ENCODE measurements at regions not wholly inside any gene's neighbourhood (a gene's known extent, or its start where the extent isn't known, plus 50 kb on each side); places are given as distances from the start of the nearest gene placed in this dataset.
"Not testable (repeated sequence)": the region's sequence is repeated elsewhere in the genome, so short reads cannot be mapped to it uniquely, and the experiment has no call there.

DNA sequence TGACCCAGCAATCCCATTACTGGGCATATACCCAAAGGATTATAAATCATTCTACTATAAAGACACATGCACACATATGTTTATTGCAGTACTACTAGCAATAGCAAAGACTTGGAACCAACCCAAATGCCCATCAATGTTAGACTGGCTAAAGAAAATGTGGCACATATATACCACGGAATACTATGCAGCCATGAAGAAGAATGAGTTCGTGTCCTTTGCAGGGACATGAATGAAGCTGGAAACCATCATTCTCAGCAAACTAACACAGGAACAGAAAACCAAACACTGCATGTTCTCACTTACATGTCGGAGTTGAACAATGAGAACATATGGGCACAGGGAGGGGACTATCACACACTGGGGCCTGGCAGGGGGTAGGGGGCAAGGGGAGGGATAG lies 183.0 kb downstream of the HACE1 start:
- H3K9me3 ChIP-seq (replicated peaks; ENCODE audit: control insufficient read depth, insufficient read depth, low read length); H3K9ac ChIP-seq (replicated peaks; ENCODE audit: extremely low read depth, insufficient read depth, low read length); FAIRE-seq; H3K4me1 ChIP-seq (ENCODE audit: control insufficient read depth, extremely low read depth, insufficient read depth, low read length); CTCF ChIA-PET; H3K79me2 ChIP-seq (ENCODE audit: control insufficient read depth, insufficient read depth, low read length); intact Hi-C loops (cut with micrococcal nuclease); H3K36me3 ChIP-seq (ENCODE audit: control insufficient read depth in 2 of 2, extremely low read depth in 1 of 2, insufficient read depth in 2 of 2, low read length in 2 of 2); H2AFZ ChIP-seq (ENCODE audit: low read depth, low read length); H3K9me1 ChIP-seq (replicated peaks; ENCODE audit: control insufficient read depth, extremely low read depth, insufficient read depth, low read length); H3K4me3 ChIP-seq (replicated peaks in 1 of 3; ENCODE audit: insufficient read depth in 1 of 3, low read depth in 1 of 3, low read length in 3 of 3); H4K20me1 ChIP-seq (replicated peaks; ENCODE audit: control insufficient read depth, extremely low read depth, insufficient read depth, low read length); H3K27ac ChIP-seq (ENCODE audit: insufficient read depth, low read depth, low read length); dilution Hi-C loops (cut with MboI; ENCODE audit: extremely low pct_ligation_motif_present, low sequenced_read_pairs); H3K4me2 ChIP-seq (ENCODE audit: insufficient read depth, low read length); POLR2A ChIA-PET; H3K27me3 ChIP-seq (ENCODE audit: control insufficient read depth in 2 of 2, insufficient read depth in 2 of 2, low read length in 2 of 2); DNase-seq (ENCODE audit: low read depth, low spot score); BruUV-seq (replicated peaks): not testable (repeated sequence)

- H3K27ac ChIP-seq (ENCODE audit: insufficient read depth, low read depth, low read length); POLR2A ChIA-PET; H3K4me1 ChIP-seq (ENCODE audit: control insufficient read depth, extremely low read depth, insufficient read depth, low read length); BruUV-seq (replicated peaks); H3K27me3 ChIP-seq (ENCODE audit: control insufficient read depth in 2 of 2, insufficient read depth in 2 of 2, low read length in 2 of 2); H2AFZ ChIP-seq (ENCODE audit: low read depth, low read length); CTCF ChIA-PET; H3K79me2 ChIP-seq (ENCODE audit: control insufficient read depth, insufficient read depth, low read length); H3K4me3 ChIP-seq (replicated peaks in 1 of 3; ENCODE audit: insufficient read depth in 1 of 3, low read depth in 1 of 3, low read length in 3 of 3); intact Hi-C loops (cut with micrococcal nuclease); H3K4me2 ChIP-seq (ENCODE audit: insufficient read depth, low read length); H4K20me1 ChIP-seq (replicated peaks; ENCODE audit: control insufficient read depth, extremely low read depth, insufficient read depth, low read length); DNase-seq (ENCODE audit: low read depth, low spot score); H3K9me1 ChIP-seq (replicated peaks; ENCODE audit: control insufficient read depth, extremely low read depth, insufficient read depth, low read length); H3K36me3 ChIP-seq (ENCODE audit: control insufficient read depth in 2 of 2, extremely low read depth in 1 of 2, insufficient read depth in 2 of 2, low read length in 2 of 2); dilution Hi-C loops (cut with MboI; ENCODE audit: extremely low pct_ligation_motif_present, low sequenced_read_pairs); FAIRE-seq; H3K9ac ChIP-seq (replicated peaks; ENCODE audit: extremely low read depth, insufficient read depth, low read length); H3K9me3 ChIP-seq (replicated peaks; ENCODE audit: control insufficient read depth, insufficient read depth, low read length): not testable (repeated sequence)
Observed at GRCh38 chr6:104675161-104675560, 184.6 kb downstream of the HACE1 start.

DNA sequence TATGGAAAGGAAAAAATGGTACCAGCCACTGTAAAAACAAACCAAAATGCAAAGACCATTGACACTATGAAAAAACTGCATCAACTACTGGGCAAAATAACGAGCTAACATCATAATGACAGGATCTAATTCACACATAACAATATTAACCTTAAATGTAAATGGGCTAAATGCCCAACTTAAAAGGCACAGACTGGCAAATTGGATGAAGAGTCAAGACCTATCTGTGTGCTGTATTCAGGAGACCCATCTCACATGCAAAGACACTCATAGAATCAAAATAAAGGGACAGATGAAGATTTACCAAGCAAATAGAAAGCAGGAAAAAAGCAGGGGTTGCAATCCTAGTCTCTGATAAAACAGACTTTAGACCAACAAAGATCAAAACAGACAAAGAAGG lies 186.6 kb downstream of the HACE1 start:
- H4K20me1 ChIP-seq (replicated peaks; ENCODE audit: control insufficient read depth, extremely low read depth, insufficient read depth, low read length); H3K4me3 ChIP-seq (replicated peaks in 1 of 3; ENCODE audit: insufficient read depth in 1 of 3, low read depth in 1 of 3, low read length in 3 of 3); BruUV-seq (replicated peaks); H3K27ac ChIP-seq (ENCODE audit: insufficient read depth, low read depth, low read length); CTCF ChIA-PET; H3K4me1 ChIP-seq (ENCODE audit: control insufficient read depth, extremely low read depth, insufficient read depth, low read length); dilution Hi-C loops (cut with MboI; ENCODE audit: extremely low pct_ligation_motif_present, low sequenced_read_pairs); FAIRE-seq; POLR2A ChIA-PET; H3K4me2 ChIP-seq (ENCODE audit: insufficient read depth, low read length); H2AFZ ChIP-seq (ENCODE audit: low read depth, low read length); DNase-seq (ENCODE audit: low read depth, low spot score); H3K36me3 ChIP-seq (ENCODE audit: control insufficient read depth in 2 of 2, extremely low read depth in 1 of 2, insufficient read depth in 2 of 2, low read length in 2 of 2); H3K79me2 ChIP-seq (ENCODE audit: control insufficient read depth, insufficient read depth, low read length); H3K27me3 ChIP-seq (ENCODE audit: control insufficient read depth in 2 of 2, insufficient read depth in 2 of 2, low read length in 2 of 2); H3K9me3 ChIP-seq (replicated peaks; ENCODE audit: control insufficient read depth, insufficient read depth, low read length); intact Hi-C loops (cut with micrococcal nuclease); H3K9me1 ChIP-seq (replicated peaks; ENCODE audit: control insufficient read depth, extremely low read depth, insufficient read depth, low read length); H3K9ac ChIP-seq (replicated peaks; ENCODE audit: extremely low read depth, insufficient read depth, low read length): not testable (repeated sequence)

- H3K4me3 ChIP-seq (replicated peaks in 1 of 3; ENCODE audit: insufficient read depth in 1 of 3, low read depth in 1 of 3, low read length in 3 of 3); H3K27me3 ChIP-seq (ENCODE audit: control insufficient read depth in 2 of 2, insufficient read depth in 2 of 2, low read length in 2 of 2); dilution Hi-C loops (cut with MboI; ENCODE audit: extremely low pct_ligation_motif_present, low sequenced_read_pairs); intact Hi-C loops (cut with micrococcal nuclease); H3K9me1 ChIP-seq (replicated peaks; ENCODE audit: control insufficient read depth, extremely low read depth, insufficient read depth, low read length); H3K27ac ChIP-seq (ENCODE audit: insufficient read depth, low read depth, low read length); DNase-seq (ENCODE audit: low read depth, low spot score); H3K4me1 ChIP-seq (ENCODE audit: control insufficient read depth, extremely low read depth, insufficient read depth, low read length); H3K36me3 ChIP-seq (ENCODE audit: control insufficient read depth in 2 of 2, extremely low read depth in 1 of 2, insufficient read depth in 2 of 2, low read length in 2 of 2); H3K9ac ChIP-seq (replicated peaks; ENCODE audit: extremely low read depth, insufficient read depth, low read length); FAIRE-seq; H4K20me1 ChIP-seq (replicated peaks; ENCODE audit: control insufficient read depth, extremely low read depth, insufficient read depth, low read length); H3K9me3 ChIP-seq (replicated peaks; ENCODE audit: control insufficient read depth, insufficient read depth, low read length); CTCF ChIA-PET; H3K79me2 ChIP-seq (ENCODE audit: control insufficient read depth, insufficient read depth, low read length); H2AFZ ChIP-seq (ENCODE audit: low read depth, low read length); BruUV-seq (replicated peaks); H3K4me2 ChIP-seq (ENCODE audit: insufficient read depth, low read length); POLR2A ChIA-PET: not testable (repeated sequence)
Observed at GRCh38 chr6:104671591-104671891, 188.2 kb downstream of the HACE1 start.

Data from endothelial cell of umbilical vein (primary cell).